Gastrocnemius medialis (tissue), 4 donors: ENCODE measurements at regions not wholly inside any gene's neighbourhood (a gene's known extent, or its start where the extent isn't known, plus 50 kb on each side); places are given as distances from the start of the nearest gene placed in this dataset.

Experiments
- ATAC-seq, 2 donors: fragments of 150-250 bp; one replicate each; pipeline ENCODE4 v1.9.1; 2016
- DNase-seq, 2 donors: peaks; one replicate each; pipeline ENCODE4 v3.0.0-alpha.2; 2019
- H3K27ac ChIP-seq, 4 donors: fragments of 200-600 bp; sonication (generic); 1 replicate in 1 of 4; 2 replicates in 3 of 4; pipeline ENCODE4 v1.5.1; 2016 to 2018; ENCODE audit warnings: mild to moderate bottlenecking in 2 of 4, moderate library complexity in 1 of 4
- H3K27me3 ChIP-seq, 3 donors: fragments of 200-600 bp; sonication (generic) in 2 of 3; 1 replicate in 1 of 3; 2 replicates in 2 of 3; pipeline versions ENCODE4 v1.5.1 to v1.6.0; 2016 to 2019; ENCODE audit warnings: mild to moderate bottlenecking in 1 of 3, moderate library complexity in 1 of 3
- H3K36me3 ChIP-seq, 2 donors: fragments of 200-600 bp; sonication (generic) in 1 of 2; one replicate each; pipeline ENCODE4 v1.5.1; 2017 to 2018
- H3K4me1 ChIP-seq, 2 donors: fragments of 200-600 bp; sonication (generic) in 1 of 2; one replicate each; pipeline ENCODE4 v1.5.1; 2016 to 2017; ENCODE audit warnings: mild to moderate bottlenecking in 2 of 2
- H3K4me3 ChIP-seq, 4 donors: fragments of 200-600 bp; sonication (generic) in 3 of 4; 1 replicate in 1 of 4; 2 replicates in 3 of 4; pipeline ENCODE4 v1.5.1; 2016 to 2019; ENCODE audit warnings: mild to moderate bottlenecking in 2 of 4
- H3K9me3 ChIP-seq, 3 donors: fragments of 200-600 bp; sonication (generic) in 2 of 3; 1 replicate in 1 of 3; 2 replicates in 2 of 3; pipeline ENCODE4 v1.5.1; 2016 to 2019
- CTCF ChIP-seq, 5 experiments: fragments of 450-650 bp in 3 of 5; fragments of 200-600 bp in 2 of 5; sonication (generic) in 2 of 5; IDR thresholded peaks in 4 of 5; conservative IDR thresholded peaks in 1 of 5; 1 replicate in 4 of 5; 2 replicates in 1 of 5; pipeline ENCODE4 v1.5.1; 2016 to 2019; ENCODE audit warnings: antibody characterized with exemption in 5 of 5, mild to moderate bottlenecking in 3 of 5, moderate library complexity in 3 of 5
- POLR2A ChIP-seq, 2 donors: fragments of 450-650 bp; IDR thresholded peaks; one replicate each; pipeline ENCODE4 v1.6.1; 2017; ENCODE audit warnings: antibody characterized with exemption in 2 of 2, mild to moderate bottlenecking in 2 of 2, moderate library complexity in 2 of 2
- in situ Hi-C, 4 donors: fragments of 200-750 bp; cut with MboI; loops; one replicate each; pipeline versions ENCODE4 v1.15.0 to v1.8.0; 2017; ENCODE audit warnings: low sequenced_read_pairs in 4 of 4
- intact Hi-C: fragments of 100-400 bp; cut with DNase I; formaldehyde crosslinking; loops from one replicate; pipeline ENCODE4 v1.15.1; 2023; ENCODE audit warnings: low total_unique reads

DNA sequence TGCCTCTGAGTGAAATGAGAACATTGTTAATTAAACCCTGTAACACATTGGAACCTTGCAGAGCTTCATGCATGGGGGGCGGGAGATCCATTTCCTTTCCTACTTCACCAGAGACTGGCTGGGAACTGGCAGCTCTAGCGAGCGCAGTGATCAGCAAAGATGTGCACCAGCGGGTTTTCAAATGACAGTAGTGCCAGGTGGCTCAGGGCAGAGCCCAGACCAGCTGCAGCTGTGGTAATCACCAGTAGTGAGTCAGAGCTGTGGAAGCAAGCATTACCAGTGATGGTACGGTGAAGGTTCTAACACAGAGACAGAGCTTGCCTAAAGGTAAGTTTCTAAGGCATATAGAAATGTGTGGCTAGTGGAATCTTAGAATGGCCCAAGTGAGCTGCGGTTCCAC lies 1009.7 kb upstream of the CELF2 start:
- no peak overlapping the region for H3K27ac ChIP-seq
- no peaks in the 10 kb centered on the region for H3K4me1 ChIP-seq
- H3K9me3 ChIP-seq: no peaks in the 10 kb centered on the region
- H3K27me3 ChIP-seq: no peaks in the 10 kb centered on the region
- no peaks in the 10 kb centered on the region for H3K36me3 ChIP-seq
- H3K4me3 ChIP-seq: no peak overlapping the region
- DNase-seq (no peak), ATAC-seq (no peak)
- no peak for TF ChIP-seq POLR2A (IDR thresholded peaks at IDR 0.05)
- no peak for TF ChIP-seq CTCF (IDR thresholded peaks at IDR 0.05 in 4 of 5, conservative IDR thresholded peaks at IDR 0.05 in 1 of 5)
- intact Hi-C loops: no loop called here
- in situ Hi-C loops: no loop called here

GRCh38 chr10:10010397-10010796 lies 1007.3 kb upstream of the CELF2 start:
- ATAC-seq: no peak
- H3K27me3 ChIP-seq: no peaks in the 10 kb centered on the region
- TF ChIP-seq POLR2A (IDR thresholded peaks at IDR 0.05) (no peak), CTCF (IDR thresholded peaks at IDR 0.05 in 4 of 5, conservative IDR thresholded peaks at IDR 0.05 in 1 of 5) (no peak)
- DNase-seq: no peak
- no peak overlapping the region for H3K4me3 ChIP-seq
- H3K36me3 ChIP-seq: no peaks in the 10 kb centered on the region
- intact Hi-C loops (no loop called here), in situ Hi-C loops (no loop called here)
- H3K4me1 ChIP-seq: no peaks in the 10 kb centered on the region
- H3K9me3 ChIP-seq: no peaks in the 10 kb centered on the region
- H3K27ac ChIP-seq: no peak overlapping the region

DNA sequence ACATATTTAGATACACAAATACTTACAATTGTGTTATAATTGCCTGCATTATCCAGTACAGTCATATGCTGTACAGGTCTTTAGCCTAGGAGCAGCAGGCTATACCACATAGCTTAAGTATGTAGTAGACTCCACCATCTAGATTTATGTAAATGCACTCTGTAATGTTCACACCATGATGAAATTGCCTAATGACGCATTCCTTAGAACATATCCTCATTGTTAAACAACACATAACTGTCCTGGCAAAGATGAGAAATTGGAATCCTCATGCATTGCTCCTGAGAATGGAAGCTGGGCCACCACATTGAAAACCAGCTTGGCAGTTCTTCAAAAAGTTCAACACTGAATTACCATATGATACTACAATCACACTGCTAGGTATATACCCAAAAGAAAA lies 1002.8 kb upstream of the CELF2 start:
- Histone ChIP-seq H3K4me1 (no peaks in the 10 kb centered on the region), H3K4me3 (no peak overlapping the region), H3K27ac (no peak overlapping the region), H3K9me3 (no peaks in the 10 kb centered on the region), H3K27me3 (no peaks in the 10 kb centered on the region), H3K36me3 (no peaks in the 10 kb centered on the region)
- intact Hi-C loops (no loop called here), in situ Hi-C loops (no loop called here)
- TF ChIP-seq POLR2A (IDR thresholded peaks at IDR 0.05) (no peak), CTCF (IDR thresholded peaks at IDR 0.05 in 4 of 5, conservative IDR thresholded peaks at IDR 0.05 in 1 of 5) (no peak)
- DNase-seq (no peak), ATAC-seq (no peak)

GRCh38 chr10:10017716-10018115 lies 1000.0 kb upstream of the CELF2 start:
- H3K4me1 ChIP-seq: no peaks in the 10 kb centered on the region
- no peak for ATAC-seq

More at GRCh38 chr10:10017716-10018115, 1000.0 kb upstream of the CELF2 start:
- Histone ChIP-seq H3K27me3 (no peaks in the 10 kb centered on the region), H3K36me3 (no peaks in the 10 kb centered on the region), H3K9me3 (no peaks in the 10 kb centered on the region), H3K4me3 (no peak overlapping the region), H3K27ac (no peak overlapping the region)
- in situ Hi-C loops (no loop called here), intact Hi-C loops (no loop called here)
- TF ChIP-seq POLR2A (IDR thresholded peaks at IDR 0.05) (no peak), CTCF (IDR thresholded peaks at IDR 0.05 in 4 of 5, conservative IDR thresholded peaks at IDR 0.05 in 1 of 5) (no peak)
- no peak for DNase-seq
